ENCODE measurements at regions not wholly inside any gene's neighbourhood (a gene's known extent, or its start where the extent isn't known, plus 50 kb on each side); places are given as distances from the start of the nearest gene placed in this dataset.
"Not testable (repeated sequence)": the region's sequence is repeated elsewhere in the genome, so short reads cannot be mapped to it uniquely, and the experiment has no call there.

DNA sequence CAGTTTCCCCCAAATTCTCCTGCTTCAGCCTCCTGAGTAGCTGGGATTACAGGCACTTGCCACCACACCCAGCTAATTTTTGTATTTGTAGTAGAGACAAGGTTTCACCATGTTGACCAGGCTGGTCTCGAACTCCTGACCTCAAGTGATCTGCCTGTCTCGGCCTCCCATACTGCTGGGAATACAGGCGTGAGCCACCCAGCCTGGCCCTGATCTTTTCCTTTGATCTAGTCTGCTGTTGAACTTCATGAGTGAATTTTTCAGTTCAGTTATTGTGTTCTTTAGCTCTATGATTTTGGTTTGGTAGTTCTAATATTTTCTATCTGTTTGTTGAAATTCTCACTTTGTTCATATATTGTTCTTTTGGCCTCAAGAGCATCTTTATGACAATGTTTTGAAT, 83.4 kb upstream of the RAP2C start:
- not testable (repeated sequence) for DNase-seq (ENCODE audit: low read depth, low spot score)

DNA sequence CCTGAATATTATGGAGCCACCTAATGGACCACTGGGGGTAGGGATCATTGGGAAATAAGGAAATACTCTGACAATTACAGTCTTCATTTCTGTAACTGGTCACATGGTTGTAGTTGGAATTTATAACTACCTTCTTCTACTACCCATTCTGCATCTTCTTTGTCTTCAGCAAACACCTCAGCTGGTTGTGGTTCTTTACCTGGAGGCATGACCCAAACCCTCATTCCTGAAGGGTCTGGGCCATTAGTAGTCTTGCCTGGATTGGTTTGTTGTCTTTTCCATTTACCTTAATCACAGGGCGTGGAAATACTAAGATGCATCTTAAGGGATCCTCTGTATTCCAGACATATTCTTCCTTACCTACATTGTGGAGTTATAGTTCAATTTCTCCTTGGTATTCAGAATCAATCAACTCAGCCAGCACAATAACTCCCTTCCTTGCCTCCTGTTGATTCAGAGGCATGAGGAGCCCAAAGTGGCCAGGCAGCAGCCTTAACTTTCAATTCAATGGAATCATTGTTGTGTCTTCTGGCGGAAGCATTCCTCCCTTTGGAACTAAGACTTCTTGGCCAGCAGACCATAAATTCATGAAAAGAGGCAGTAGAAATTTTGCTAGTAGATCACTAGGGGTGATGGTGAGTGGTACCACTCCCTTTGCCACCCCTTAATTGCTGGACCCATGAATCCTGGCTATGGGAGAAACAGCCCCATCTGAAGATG, 75.7 kb upstream of the RAP2C start:
- no peak for DNase-seq (ENCODE audit: low read depth, low spot score)

DNA sequence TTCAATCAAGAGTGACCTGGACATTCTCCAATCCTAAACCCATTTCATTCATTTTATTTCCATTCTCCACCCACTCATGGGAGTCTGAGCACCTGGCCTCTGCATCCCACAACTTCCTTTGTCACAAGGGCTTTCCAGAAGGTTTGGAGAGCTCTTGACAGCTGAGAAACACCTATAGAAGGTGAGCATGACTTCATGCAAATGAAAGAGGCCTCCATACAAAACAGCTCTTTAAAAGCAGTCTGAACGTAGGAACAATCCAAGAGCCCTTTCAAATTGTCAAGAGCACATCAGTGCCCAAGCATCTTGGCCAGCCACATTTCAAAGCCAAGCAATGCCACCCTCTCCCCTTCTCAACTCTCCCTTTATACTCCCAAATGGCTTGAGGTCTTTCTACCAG, 74.9 kb upstream of the RAP2C start:
- no peak for DNase-seq (ENCODE audit: low read depth, low spot score)

DNA sequence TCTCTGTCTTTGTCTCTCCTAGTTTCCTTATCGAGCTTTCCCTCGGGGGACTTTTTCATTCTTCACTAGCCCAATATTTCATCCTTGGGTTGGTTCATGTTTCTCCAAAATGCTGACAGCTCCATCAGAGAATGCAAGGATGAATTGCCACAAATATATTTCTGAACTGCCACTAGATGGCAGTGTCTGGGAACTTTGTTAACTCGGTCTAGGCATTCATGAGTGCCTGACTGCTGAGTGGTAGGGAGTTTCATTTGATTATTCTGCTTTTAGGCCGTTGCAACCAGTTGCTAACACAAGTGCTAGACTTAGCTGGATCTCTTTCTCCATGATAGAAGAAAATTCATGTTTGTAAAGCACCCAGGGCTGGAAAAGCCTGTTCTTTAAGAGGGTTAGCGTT, 73.5 kb upstream of the RAP2C start:
- DNase-seq (ENCODE audit: low read depth, low spot score), result peak; percentile 7

DNA sequence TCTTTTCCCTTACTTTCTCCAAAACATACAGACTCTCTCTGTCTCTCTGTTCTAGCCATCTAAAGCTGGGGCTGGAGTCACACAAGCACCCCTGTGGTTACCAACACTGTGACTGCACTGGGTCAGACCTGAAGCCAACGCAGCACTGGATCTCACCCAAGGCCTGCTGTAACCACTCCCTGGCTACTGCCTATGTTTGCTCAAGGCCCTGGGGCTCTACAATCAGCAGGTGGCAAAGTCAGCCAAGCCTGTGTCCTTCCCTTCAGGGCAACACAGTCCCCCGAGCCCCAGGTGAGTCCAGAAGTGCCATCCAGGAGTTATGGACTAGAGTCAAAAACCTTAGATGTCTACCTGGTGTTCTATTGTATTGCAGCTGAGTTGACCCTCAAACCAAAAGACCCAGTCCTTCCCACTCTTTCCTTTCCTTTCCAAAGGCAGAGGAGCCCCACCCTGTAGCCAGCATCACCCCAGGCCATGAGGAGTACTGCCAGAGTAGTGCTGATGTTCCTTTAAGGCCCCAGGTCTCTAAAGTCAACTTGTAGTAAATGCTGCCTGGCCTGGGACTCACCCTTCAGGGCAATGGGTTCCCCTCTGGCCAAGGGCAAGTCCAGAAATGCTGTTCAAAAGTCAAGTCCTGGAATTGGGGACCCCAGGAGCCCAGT, 58.8 kb upstream of the RAP2C start:
- DNase-seq (ENCODE audit: low read depth, low spot score), result no peak

DNA sequence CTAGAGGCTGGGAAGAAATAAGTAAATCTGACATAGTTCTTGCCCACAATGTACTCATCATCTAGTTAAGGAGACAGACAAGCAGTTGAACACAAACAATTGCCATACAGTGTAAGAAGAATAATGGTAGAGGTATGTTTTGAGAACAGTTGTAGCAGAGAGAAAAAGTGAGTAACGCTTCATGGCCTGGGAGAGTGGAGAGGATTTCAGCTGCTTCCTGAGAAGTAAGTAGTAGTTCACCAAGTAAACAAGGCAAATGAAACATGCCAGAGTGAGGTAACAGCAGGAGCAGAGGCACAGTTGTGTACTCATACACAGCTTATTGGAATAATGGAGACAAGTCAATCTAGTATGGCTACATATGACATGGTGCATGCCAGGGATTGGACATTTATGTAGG, 53.6 kb upstream of the RAP2C start:
- no peak for DNase-seq (ENCODE audit: low read depth, low spot score)

DNA sequence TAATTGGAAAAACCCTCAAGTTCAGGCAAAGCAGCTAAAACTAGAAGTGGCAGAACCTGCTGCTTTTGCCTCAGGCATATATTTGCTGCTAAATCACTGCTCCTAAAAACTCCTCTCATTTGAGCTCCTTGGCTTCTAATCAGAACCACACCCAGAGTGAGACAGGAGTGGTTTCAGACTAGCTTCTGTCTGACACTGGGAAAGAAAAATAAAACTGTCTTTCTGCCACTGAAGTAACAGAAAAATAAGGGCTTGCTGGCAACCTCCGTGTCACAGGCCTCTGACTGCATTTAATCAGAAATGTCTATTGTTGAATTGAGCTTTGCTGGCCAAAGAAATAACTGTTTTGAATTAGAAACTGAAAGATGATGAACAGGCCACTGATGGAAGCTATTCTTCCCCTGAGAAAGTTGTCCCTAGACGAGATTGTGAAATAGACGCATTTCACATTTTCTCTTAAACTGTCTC, 52.1 kb upstream of the RAP2C start:
- no peak for DNase-seq (ENCODE audit: low read depth, low spot score)

DNA sequence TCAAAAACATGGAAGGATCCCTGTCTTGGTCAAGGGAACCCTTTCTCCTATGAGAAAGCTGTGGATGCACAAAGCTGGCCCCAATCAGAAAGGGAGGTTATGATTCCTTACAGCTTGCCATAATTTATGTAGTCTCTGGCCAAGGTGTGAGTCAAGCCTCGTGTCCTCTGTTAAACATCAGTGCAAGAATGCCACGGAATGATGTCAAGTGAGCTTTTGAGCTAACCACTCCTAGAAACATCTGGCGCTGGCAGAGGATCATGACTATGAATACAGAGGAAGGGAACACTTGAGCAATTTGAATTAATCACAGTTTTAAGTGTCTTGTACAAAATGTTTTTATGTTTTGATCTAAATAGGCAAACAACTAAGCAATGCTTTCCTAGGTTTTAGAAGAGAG, 51.5 kb upstream of the RAP2C start:
- DNase-seq (ENCODE audit: low read depth, low spot score), result no peak

DNA sequence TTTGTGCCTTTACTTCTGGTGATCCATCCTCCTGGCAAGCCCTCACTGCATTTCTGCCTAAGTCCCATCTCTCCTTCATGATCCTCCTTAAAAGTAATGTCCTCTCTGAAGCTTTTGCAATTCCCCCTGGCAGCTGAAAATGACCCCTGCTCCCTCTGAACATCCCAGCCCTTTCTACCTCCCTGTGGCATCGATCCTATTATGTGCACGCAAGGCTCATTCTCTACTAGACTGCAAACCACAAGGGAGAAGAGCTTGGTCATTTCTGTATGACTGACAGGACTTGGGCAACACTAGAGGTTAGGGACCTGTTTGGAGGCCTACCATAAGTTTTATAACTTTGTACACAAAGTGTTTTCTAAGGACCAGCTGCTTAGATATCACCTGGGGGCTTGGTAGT, 50.8 kb upstream of the RAP2C start:
- no peak for DNase-seq (ENCODE audit: low read depth, low spot score)
